ENCODE measurements at regions not wholly inside any gene's neighbourhood (a gene's known extent, or its start where the extent isn't known, plus 50 kb on each side); places are given as distances from the start of the nearest gene placed in this dataset.

DNA sequence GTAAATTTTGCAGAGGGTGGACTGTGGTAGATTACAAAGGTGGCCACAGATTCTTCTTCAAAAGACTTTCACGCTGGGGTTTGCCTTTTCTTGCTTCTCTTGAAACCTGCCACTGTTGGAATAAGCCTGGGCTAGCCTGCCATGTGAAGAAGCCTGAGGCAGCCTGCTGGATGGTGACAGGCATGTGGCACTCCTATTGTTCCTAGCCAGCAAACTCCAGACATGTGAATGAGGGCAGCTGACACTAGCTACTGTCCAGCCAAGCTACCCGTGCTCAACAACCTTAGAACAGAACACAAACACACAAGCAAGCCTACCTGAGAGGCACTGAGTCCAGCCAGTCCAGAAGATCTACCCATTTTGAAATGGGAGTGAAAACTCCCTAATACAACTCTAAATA is 322.7 kb upstream of the LARGE1 start:
- TF ChIP-seq, protein P1, sequence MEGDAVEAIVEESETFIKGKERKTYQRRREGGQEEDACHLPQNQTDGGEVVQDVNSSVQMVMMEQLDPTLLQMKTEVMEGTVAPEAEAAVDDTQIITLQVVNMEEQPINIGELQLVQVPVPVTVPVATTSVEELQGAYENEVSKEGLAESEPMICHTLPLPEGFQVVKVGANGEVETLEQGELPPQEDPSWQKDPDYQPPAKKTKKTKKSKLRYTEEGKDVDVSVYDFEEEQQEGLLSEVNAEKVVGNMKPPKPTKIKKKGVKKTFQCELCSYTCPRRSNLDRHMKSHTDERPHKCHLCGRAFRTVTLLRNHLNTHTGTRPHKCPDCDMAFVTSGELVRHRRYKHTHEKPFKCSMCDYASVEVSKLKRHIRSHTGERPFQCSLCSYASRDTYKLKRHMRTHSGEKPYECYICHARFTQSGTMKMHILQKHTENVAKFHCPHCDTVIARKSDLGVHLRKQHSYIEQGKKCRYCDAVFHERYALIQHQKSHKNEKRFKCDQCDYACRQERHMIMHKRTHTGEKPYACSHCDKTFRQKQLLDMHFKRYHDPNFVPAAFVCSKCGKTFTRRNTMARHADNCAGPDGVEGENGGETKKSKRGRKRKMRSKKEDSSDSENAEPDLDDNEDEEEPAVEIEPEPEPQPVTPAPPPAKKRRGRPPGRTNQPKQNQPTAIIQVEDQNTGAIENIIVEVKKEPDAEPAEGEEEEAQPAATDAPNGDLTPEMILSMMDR (conservative IDR thresholded peaks at IDR 0.05; ENCODE audit: low read depth, low read length) = no peak
- DNase-seq (ENCODE audit: low read depth) = no peak
- H3K4me3 ChIP-seq (ENCODE audit: low read length) = no peak overlapping the region

DNA sequence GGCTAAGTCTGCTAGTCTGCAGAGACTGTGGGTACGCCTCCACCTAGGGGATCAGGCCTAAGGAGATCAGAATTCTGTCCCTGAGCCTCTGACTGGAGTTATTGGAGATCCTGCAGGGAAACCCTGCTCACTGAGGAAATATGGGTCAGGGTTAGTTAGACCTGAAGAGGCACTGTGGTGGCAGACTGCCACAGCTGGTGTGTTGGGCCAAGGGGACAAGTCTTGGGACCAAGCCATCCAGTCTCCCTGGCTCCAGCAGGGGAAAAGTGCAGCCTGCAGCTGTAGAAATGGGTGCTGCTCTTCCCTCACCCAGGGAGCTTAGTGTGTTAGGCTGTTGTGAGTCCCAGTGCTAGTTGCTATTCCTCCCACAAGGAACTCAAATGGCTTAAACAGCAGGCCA is 334.8 kb upstream of the LARGE1 start:
- no peak overlapping the region for H3K4me3 ChIP-seq (ENCODE audit: low read length)
- no peak for DNase-seq (ENCODE audit: low read depth)
- TF ChIP-seq, protein P1 (conservative IDR thresholded peaks at IDR 0.05; ENCODE audit: low read depth, low read length) = no peak

DNA sequence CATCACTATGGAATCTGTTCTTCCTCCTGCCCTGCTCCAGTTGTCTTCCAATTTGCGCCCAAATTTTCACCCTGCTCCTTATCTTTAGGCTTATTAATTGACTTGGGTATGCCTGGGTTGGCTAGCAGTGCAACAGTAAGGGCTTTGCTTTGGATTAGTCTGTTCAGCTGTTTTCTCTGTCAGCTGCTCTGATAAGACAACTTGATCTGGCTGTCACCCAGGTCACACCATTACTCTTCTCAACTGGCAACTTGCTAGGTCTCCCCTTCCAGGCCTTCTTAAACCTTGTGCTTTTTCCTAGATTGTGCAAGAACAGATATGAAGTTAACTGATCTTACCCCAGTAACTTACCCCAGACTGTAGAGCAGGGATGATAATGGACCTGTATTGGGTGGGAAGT is 357.8 kb upstream of the LARGE1 start:
- no peak for DNase-seq (ENCODE audit: low read depth)
- H3K4me3 ChIP-seq (ENCODE audit: low read length) = no peak overlapping the region
- TF ChIP-seq, protein P1 (conservative IDR thresholded peaks at IDR 0.05; ENCODE audit: low read depth, low read length) = no peak

DNA sequence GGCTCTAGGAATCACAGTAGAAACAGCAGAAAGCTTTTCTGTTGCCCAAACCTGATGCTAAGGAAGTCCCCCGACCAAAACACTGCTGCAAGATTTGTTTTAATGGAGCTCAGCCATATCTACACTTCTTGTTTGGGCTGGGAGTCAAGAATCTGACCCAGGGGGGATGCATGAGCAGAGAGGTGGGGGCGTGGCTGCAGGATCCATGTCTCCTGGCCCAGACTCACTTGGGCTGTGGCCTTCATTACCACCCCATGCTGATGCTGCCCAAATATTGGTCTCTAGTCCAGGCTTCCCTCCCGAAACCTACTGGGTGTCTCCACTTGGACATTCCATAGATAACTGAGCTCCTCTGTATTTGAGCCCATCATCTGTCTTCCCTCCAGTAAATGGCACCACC is 361.5 kb upstream of the LARGE1 start:
- TF ChIP-seq, protein P1 (conservative IDR thresholded peaks at IDR 0.05; ENCODE audit: low read depth, low read length) = no peak
- no peak overlapping the region for H3K4me3 ChIP-seq (ENCODE audit: low read length)
- DNase-seq (ENCODE audit: low read depth) = no peak

DNA sequence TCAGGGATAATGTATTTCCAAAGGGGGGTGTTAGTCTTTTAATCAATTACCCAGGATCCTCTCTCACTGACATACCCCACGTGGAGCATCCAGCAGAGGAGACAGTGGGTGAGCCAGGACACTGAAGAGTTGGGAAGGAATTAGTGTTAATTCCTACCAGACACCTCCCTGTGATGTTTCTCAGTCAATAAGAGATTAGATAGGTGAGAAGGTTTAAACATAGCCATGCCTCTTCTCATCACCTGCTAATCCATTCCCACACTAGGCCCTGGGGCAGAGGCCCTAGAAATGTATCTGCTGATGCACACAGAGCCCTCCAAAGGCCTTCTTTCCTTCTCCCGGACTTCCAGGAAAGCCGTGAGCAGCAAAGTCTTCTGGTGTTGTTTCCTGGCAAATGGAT is 363.6 kb upstream of the LARGE1 start:
- no peak overlapping the region for H3K4me3 ChIP-seq (ENCODE audit: low read length)
- TF ChIP-seq, protein P1 (conservative IDR thresholded peaks at IDR 0.05; ENCODE audit: low read depth, low read length) = no peak
- no peak for DNase-seq (ENCODE audit: low read depth)

DNA sequence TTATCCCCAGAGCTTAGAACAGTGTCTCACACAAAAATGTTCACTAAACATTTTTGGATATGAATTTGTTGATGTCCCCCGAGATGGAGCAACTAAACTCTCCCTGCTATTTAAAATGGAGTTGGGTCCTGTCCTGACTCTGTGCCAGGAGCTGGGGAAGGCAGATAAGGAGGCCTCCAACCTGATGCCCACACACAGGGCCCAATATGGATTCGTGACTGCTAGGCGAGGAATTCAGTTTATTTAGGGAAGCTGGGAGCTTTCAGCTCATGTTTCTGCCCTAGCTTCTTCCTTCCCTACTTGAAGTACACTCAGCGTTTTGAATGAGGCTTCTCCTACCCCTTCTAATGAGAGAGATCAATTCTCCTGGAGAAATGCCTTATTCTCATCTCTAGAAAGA is 373.0 kb upstream of the LARGE1 start:
- H3K4me3 ChIP-seq (ENCODE audit: low read length) = no peak overlapping the region
- TF ChIP-seq, protein P1 (conservative IDR thresholded peaks at IDR 0.05; ENCODE audit: low read depth, low read length) = no peak
- no peak for DNase-seq (ENCODE audit: low read depth)

DNA sequence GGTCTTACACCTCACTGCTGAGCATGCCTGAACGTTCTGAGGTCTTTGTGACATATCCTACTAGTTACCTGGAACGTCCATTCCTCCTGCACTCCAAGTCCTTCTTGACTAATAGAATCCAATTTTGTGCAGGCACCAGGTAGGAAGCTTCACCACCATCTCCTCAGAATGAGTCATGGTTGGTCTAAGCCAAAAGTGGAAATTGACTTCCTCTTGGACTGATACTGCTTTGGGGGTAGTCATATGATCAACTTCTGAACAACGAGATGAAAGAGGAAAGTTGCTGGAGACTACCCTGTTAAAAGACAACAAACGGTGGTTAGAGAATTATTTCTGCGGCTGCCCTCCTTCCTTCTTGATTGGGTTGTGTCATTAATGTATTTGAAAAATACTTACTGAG is 374.2 kb upstream of the LARGE1 start:
- no peak overlapping the region for H3K4me3 ChIP-seq (ENCODE audit: low read length)
- no peak for DNase-seq (ENCODE audit: low read depth)
- TF ChIP-seq, protein P1 (conservative IDR thresholded peaks at IDR 0.05; ENCODE audit: low read depth, low read length) = no peak

All from retinal pigment epithelial cell (primary cell).